CD14-positive monocyte (primary cell): ENCODE measurements at regions not wholly inside any gene's neighbourhood (a gene's known extent, or its start where the extent isn't known, plus 50 kb on each side); places are given as distances from the start of the nearest gene placed in this dataset.

Experiments used
- DNase-seq, 3 donors: peaks; one replicate each; pipeline ENCODE4 v3.0.0-alpha.2; 2011 to 2022
- H2AFZ ChIP-seq: 2 replicates; pipeline ENCODE4 v1.6.0; 2012; ENCODE audit warnings: mild to moderate bottlenecking, low read depth, low read length, inconsistent platforms; ENCODE audit not compliant: insufficient read depth, poor library complexity, severe bottlenecking
- H3K27ac ChIP-seq, 2 donors: 1 replicate in 1 of 2; 2 replicates in 1 of 2; pipeline ENCODE4 v1.5.1; 2012 to 2013; ENCODE audit warnings: low read length in 2 of 2, control low read depth in 1 of 2, inconsistent platforms in 1 of 2, low read depth in 1 of 2, mild to moderate bottlenecking in 1 of 2
- H3K27me3 ChIP-seq, 2 donors: one replicate each; pipeline versions ENCODE4 v1.6.0 to v1.6.1; 2011 to 2013; ENCODE audit warnings: low read length in 2 of 2; ENCODE audit not compliant: control insufficient read depth in 2 of 2, insufficient read depth in 2 of 2
- H3K36me3 ChIP-seq, 2 donors: replicated peaks in 1 of 2; 1 replicate in 1 of 2; 2 replicates in 1 of 2; pipeline versions ENCODE4 v1.5.1 to v1.6.1; 2012 to 2013; ENCODE audit warnings: low read length in 2 of 2, control low read depth in 1 of 2, inconsistent platforms in 1 of 2, mild to moderate bottlenecking in 1 of 2; ENCODE audit not compliant: insufficient read depth in 2 of 2, control insufficient read depth in 1 of 2
- H3K4me1 ChIP-seq, 2 donors: 1 replicate in 1 of 2; 2 replicates in 1 of 2; pipeline versions ENCODE4 v1.5.1 to v1.6.1; 2012 to 2013; ENCODE audit warnings: low read length in 2 of 2, control low read depth in 1 of 2, inconsistent platforms in 1 of 2, mild to moderate bottlenecking in 1 of 2, moderate library complexity in 1 of 2; ENCODE audit not compliant: insufficient read depth in 2 of 2, control insufficient read depth in 1 of 2
- H3K4me2 ChIP-seq: replicated peaks from 2 replicates; pipeline ENCODE3; 2012; ENCODE audit warnings: low read length, moderate library complexity, mild to moderate bottlenecking; ENCODE audit not compliant: poor library complexity, severe bottlenecking; ENCODE audit errors: extremely low read depth
- H3K4me3 ChIP-seq, 3 experiments: fragments of 200-600 bp in 1 of 3; sonication (generic) in 1 of 3; replicated peaks in 1 of 3; 1 replicate in 2 of 3; 2 replicates in 1 of 3; pipeline ENCODE4 v1.5.1; 2011 to 2013; ENCODE audit warnings: low read length in 3 of 3, mild to moderate bottlenecking in 3 of 3, control low read depth in 2 of 3, low read depth in 2 of 3, inconsistent platforms in 1 of 3, moderate library complexity in 1 of 3
- H3K79me2 ChIP-seq: 2 replicates; pipeline ENCODE4 v1.6.0; 2012; ENCODE audit warnings: mild to moderate bottlenecking, control low read depth, inconsistent platforms, low read length, moderate library complexity; ENCODE audit not compliant: insufficient read depth
- H3K9ac ChIP-seq: 2 replicates; pipeline ENCODE4 v1.6.0; 2017; ENCODE audit warnings: low read length, mild to moderate bottlenecking; ENCODE audit not compliant: insufficient read depth, poor library complexity, severe bottlenecking
- H3K9me3 ChIP-seq, 2 donors: replicated peaks in 1 of 2; 1 replicate in 1 of 2; 2 replicates in 1 of 2; pipeline versions ENCODE4 v1.5.1 to v1.6.1; 2012 to 2013; ENCODE audit warnings: low read length in 2 of 2, control low read depth in 1 of 2; ENCODE audit not compliant: control insufficient read depth in 1 of 2, insufficient read depth in 1 of 2
- H4K20me1 ChIP-seq: 2 replicates; pipeline ENCODE4 v1.6.0; 2012; ENCODE audit warnings: mild to moderate bottlenecking, low read length, control low read depth, moderate library complexity; ENCODE audit not compliant: insufficient read depth
- H3K27ac Mint-ChIP-seq, 7 donors: one replicate each; pipeline ENCODE4 v1.8.0; 2020; ENCODE audit warnings: mild to moderate bottlenecking in 7 of 7, mixed read lengths in 7 of 7, moderate library complexity in 6 of 7, inconsistent platforms in 2 of 7
- H3K27me3 Mint-ChIP-seq, 3 donors: one replicate each; pipeline ENCODE4 v1.8.0; 2021 to 2022; ENCODE audit warnings: low read depth in 3 of 3, mild to moderate bottlenecking in 3 of 3, mixed read lengths in 3 of 3, moderate library complexity in 3 of 3, inconsistent platforms in 1 of 3
- H3K36me3 Mint-ChIP-seq, 2 donors: one replicate each; pipeline ENCODE4 v1.8.0; 2020; ENCODE audit warnings: mixed read lengths in 2 of 2, inconsistent platforms in 1 of 2, mild to moderate bottlenecking in 1 of 2
- H3K4me1 Mint-ChIP-seq: one replicate; pipeline ENCODE4 v1.8.0; 2020; ENCODE audit warnings: mild to moderate bottlenecking, mixed read lengths
- H3K4me3 Mint-ChIP-seq, 2 donors: one replicate each; pipeline ENCODE4 v1.8.0; 2020; ENCODE audit warnings: mild to moderate bottlenecking in 2 of 2, mixed read lengths in 2 of 2, moderate library complexity in 1 of 2
- H3K9me3 Mint-ChIP-seq, 7 donors: one replicate each; pipeline ENCODE4 v1.8.0; 2020 to 2022; ENCODE audit warnings: mixed read lengths in 7 of 7, mild to moderate bottlenecking in 6 of 7, moderate library complexity in 6 of 7, inconsistent platforms in 2 of 7
- CTCF ChIP-seq: fragments of 200-600 bp; IDR thresholded peaks from one replicate; pipeline ENCODE4 v1.8.0; 2022; ENCODE audit warnings: antibody characterized with exemption, mild to moderate bottlenecking
- WGBS: methylation state at CpG from one replicate; pipeline ENCODE4 v1.1.5; 2013; ENCODE audit warnings: missing lambda C conversion rate; ENCODE audit not compliant: insufficient coverage; 5-methylcytosine and 5-hydroxymethylcytosine counted together
- intact Hi-C, 2 donors: fragments of 100-400 bp; cut with micrococcal nuclease; formaldehyde crosslinking; loops; one replicate each; pipeline versions ENCODE4 v1.15.0 to v1.15.1; 2023

- Mint-ChIP-seq H3K27ac (no peak overlapping the region), H3K4me3 (no peak overlapping the region), H3K36me3 (no peaks in the 10 kb centered on the region), H3K27me3 (no peaks in the 10 kb centered on the region), H3K4me1 (no peaks in the 10 kb centered on the region), H3K9me3 (peaks cover 0 to 2% (median 0%) of the 10 kb centered on the region in 7 donors)
- Histone ChIP-seq H3K9me3 (no peaks in the 10 kb centered on the region), H3K79me2 (no peaks in the 10 kb centered on the region), H3K4me2 (no peak overlapping the region), H3K9ac (no peak overlapping the region), H2AFZ (no peak overlapping the region), H3K36me3 (no peaks in the 10 kb centered on the region), H4K20me1 (no peaks in the 10 kb centered on the region), H3K4me1 (no peaks in the 10 kb centered on the region), H3K27me3 (no peaks in the 10 kb centered on the region), H3K4me3 (no peak overlapping the region), H3K27ac (no peak overlapping the region)
- no CpG with 5 or more reads among the region's 1 CpG for WGBS
- intact Hi-C loops = no loop called here
- TF ChIP-seq CTCF = no peak
- no peak for DNase-seq
These were observed 747.6 kb upstream of the EDIL3 start for GRCh38 chr5:85132269-85132668.

- Histone ChIP-seq H3K4me1 (no peaks in the 10 kb centered on the region), H3K4me2 (no peak overlapping the region), H3K36me3 (no peaks in the 10 kb centered on the region), H4K20me1 (no peaks in the 10 kb centered on the region), H3K27ac (no peak overlapping the region), H2AFZ (no peak overlapping the region), H3K79me2 (no peaks in the 10 kb centered on the region), H3K9ac (no peak overlapping the region), H3K9me3 (no peaks in the 10 kb centered on the region), H3K27me3 (no peaks in the 10 kb centered on the region), H3K4me3 (no peak overlapping the region)
- no peaks in the 10 kb centered on the region for H3K36me3 Mint-ChIP-seq
- no peak overlapping the region for H3K4me3 Mint-ChIP-seq
- no peak overlapping the region for H3K27ac Mint-ChIP-seq
- no peaks in the 10 kb centered on the region for H3K4me1 Mint-ChIP-seq
- intact Hi-C loops = no loop called here
- no peak for TF ChIP-seq CTCF
- H3K9me3 Mint-ChIP-seq = peaks cover 0 to 4% (median 2%) of the 10 kb centered on the region in 7 donors
- DNase-seq = no peak
- no peaks in the 10 kb centered on the region for H3K27me3 Mint-ChIP-seq
These were observed 755.8 kb upstream of the EDIL3 start for GRCh38 chr5:85140471-85140870.
